HG03039 (cell line): ENCODE measurements at regions not wholly inside any gene's neighbourhood (a gene's known extent, or its start where the extent isn't known, plus 50 kb on each side); places are given as distances from the start of the nearest gene placed in this dataset.

ENCODE experiments used
- ATAC-seq: cut with Tn5 transposase; IDR thresholded peaks from one replicate; pipeline ENCODE4 v1.9.1; 2021; ENCODE audit warnings: mild to moderate bottlenecking, moderate library complexity; ENCODE audit not compliant: unreplicated experiment

GRCh38 chr6:144711661-144712060 lies 426.5 kb downstream of the UTRN start:
- ATAC-seq, result no peak

DNA sequence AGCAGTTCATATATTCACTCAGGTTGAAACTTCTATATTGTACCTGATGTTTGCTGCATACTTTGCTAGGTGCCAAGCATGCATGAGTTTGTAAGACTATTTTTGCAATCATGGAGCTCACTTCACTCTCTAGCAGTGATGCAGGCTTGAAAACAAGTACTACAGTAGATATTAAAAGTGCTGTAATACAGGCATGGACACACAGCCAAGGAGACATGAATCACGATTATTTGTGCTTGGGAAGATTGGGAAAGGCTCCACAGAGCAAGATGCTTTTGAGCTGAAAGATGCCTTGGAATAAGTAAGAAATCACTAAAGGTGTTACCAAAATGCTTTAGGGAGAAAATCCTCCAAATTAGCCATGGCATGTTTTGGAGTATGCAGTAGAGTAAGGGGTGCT lies 427.4 kb downstream of the UTRN start:
- ATAC-seq, result no peak

GRCh38 chr6:144714021-144714712 lies 429.0 kb downstream of the UTRN start:
- ATAC-seq, result no peak

GRCh38 chr6:144715344-144715743 lies 430.2 kb downstream of the UTRN start:
- no peak for ATAC-seq

- ATAC-seq, result peak; percentile 50
Measured at GRCh38 chr6:144718431-144718830, 433.3 kb downstream of the UTRN start.

DNA sequence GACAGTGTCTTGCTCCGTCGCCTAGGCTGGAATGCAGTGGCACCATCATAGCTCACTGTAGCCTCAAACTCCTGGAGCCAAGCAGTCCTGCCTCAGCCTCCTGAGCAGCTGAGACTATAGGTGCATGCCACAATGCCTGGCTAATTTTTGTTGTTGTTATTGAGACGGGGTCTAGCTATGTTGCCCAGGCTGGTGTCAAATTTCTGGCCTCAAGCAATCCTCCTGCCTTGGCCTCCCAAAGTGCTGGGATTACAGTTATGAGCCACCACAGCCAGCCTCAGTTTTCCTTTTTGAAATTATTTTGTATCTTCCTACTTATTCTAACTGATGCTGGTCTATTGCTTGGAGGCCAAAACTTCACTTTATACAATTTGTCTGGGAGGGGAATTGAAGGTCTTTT lies 436.1 kb downstream of the UTRN start:
- no peak for ATAC-seq

DNA sequence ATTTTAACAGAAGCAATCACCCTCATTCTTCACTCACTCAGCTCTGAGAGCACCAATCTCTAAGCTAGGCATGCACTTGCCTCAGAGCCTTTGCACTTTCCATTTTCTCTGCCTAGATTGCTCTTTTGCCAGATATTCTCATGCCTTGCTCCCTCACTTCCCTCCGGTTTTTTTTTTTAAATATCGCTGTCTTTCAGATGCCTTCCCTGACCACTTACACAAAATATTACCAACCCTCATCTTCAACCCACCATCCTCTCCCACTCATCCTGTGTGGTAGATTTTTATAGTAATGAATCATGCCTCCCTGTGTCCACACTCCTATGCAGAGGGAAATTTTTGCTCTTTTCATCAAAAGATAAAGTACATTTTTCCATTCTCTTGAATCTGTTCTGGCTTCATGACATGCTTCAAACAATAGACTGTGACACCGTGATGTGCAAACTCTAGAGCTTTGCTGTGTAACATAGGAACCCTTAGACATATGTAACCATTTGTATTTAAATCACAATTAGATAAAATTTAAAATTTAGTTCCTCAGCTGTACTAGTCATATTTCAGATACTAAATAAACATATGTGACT lies 437.1 kb downstream of the UTRN start:
- no peak for ATAC-seq

DNA sequence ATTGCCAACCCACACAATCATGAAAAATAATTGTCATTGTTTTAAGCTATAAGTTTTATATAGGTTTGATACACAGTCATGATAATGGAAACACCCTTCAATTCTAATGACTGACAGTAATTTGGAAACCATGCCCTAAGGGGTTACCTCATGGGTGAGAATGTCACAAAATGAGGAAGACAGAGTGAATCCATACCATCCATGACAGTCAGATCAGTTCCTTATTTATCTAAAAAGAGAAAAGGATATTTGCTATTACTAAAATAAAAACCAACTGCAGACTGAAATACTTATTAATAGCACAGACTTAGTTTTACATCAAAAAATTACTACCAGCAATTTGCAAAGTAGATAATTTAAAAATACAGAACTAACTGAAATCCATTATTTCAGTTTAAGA lies 437.8 kb downstream of the UTRN start:
- ATAC-seq, result no peak

- ATAC-seq, result no peak
Measured at GRCh38 chr6:144723431-144723830, 438.3 kb downstream of the UTRN start.

GRCh38 chr6:144724818-144725217 lies 439.7 kb downstream of the UTRN start:
- no peak for ATAC-seq

- ATAC-seq, result peak; percentile 55
Measured at GRCh38 chr6:144725736-144726522, 440.8 kb downstream of the UTRN start.

GRCh38 chr6:144728804-144729203 lies 443.7 kb downstream of the UTRN start:
- ATAC-seq, result no peak

GRCh38 chr6:144729502-144729901 lies 444.4 kb downstream of the UTRN start:
- peak; percentile 44 for ATAC-seq

GRCh38 chr6:144730088-144730645 lies 445.0 kb downstream of the UTRN start:
- ATAC-seq, result peak; percentile 57

- ATAC-seq, result no peak
Measured at GRCh38 chr6:144731229-144731628, 446.1 kb downstream of the UTRN start.

GRCh38 chr6:144736763-144737162 lies 451.6 kb downstream of the UTRN start:
- no peak for ATAC-seq

GRCh38 chr6:144737998-144738397 lies 452.9 kb downstream of the UTRN start:
- ATAC-seq, result no peak

GRCh38 chr6:144739873-144740272 lies 454.7 kb downstream of the UTRN start:
- ATAC-seq, result no peak

GRCh38 chr6:144741659-144742058 lies 456.5 kb downstream of the UTRN start:
- no peak for ATAC-seq

- no peak for ATAC-seq
Measured at GRCh38 chr6:144742779-144743178, 457.6 kb downstream of the UTRN start.

DNA sequence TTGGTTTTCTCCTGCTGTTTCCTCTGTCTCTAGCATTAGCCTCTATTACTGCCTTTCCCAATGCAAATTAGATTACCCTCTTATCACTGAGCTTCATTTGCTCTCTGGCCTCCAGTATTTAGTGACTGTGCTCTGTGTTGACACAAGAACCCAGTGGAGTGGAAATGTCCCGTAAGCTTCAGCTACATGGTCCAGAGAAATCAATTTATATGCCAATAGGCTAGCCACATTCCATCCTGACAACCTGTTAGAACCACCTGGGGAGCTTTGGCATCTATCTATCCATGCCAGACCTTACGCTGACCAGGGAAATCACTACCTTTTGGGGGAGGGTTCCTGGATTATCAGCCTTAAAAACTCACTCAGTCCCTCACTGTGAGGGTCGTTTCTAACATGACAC lies 459.6 kb downstream of the UTRN start:
- ATAC-seq, result no peak

DNA sequence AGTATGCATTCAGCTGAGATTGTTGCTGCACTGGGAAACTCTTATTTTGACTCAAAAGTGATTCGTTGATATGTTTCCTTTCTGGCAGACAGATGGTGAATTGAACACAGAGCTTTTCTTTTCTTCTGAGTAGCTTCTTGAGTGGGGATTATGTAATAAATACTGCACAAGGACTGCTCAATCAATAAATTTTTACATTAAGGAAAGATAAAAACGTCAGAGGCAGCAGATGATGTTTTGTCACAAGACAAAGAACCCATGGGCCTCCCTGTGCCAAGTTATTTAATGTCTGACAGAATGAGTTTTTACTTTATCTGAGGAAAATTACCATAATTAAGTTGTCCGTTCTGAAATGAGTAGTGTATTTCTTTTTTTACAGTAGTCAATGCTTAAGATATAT lies 460.3 kb downstream of the UTRN start:
- no peak for ATAC-seq
